Endothelial cell (in vitro differentiated cells): ENCODE measurements at regions not wholly inside any gene's neighbourhood (a gene's known extent, or its start where the extent isn't known, plus 50 kb on each side); places are given as distances from the start of the nearest gene placed in this dataset.

Experiments used
- DNase-seq: peaks from one replicate; pipeline ENCODE4 v3.0.0; 2021; ENCODE audit warnings: low spot score
- H3K27ac Mint-ChIP-seq: one replicate; pipeline ENCODE4 v1.8.0; 2021; ENCODE audit warnings: mixed read lengths, inconsistent platforms; ENCODE audit not compliant: unreplicated experiment
- H3K27me3 Mint-ChIP-seq: one replicate; pipeline ENCODE4 v1.8.0; 2021; ENCODE audit warnings: mild to moderate bottlenecking, moderate library complexity, mixed read lengths, inconsistent platforms; ENCODE audit not compliant: unreplicated experiment
- H3K36me3 Mint-ChIP-seq: one replicate; pipeline ENCODE4 v1.8.0; 2021; ENCODE audit warnings: mild to moderate bottlenecking, low read depth, mixed read lengths, inconsistent platforms; ENCODE audit not compliant: unreplicated experiment
- H3K4me1 Mint-ChIP-seq: one replicate; pipeline ENCODE4 v1.8.0; 2021; ENCODE audit warnings: mild to moderate bottlenecking, mixed read lengths, inconsistent platforms; ENCODE audit not compliant: unreplicated experiment
- H3K4me3 Mint-ChIP-seq: one replicate; pipeline ENCODE4 v1.8.0; 2021; ENCODE audit warnings: mild to moderate bottlenecking, mixed read lengths, inconsistent platforms; ENCODE audit not compliant: unreplicated experiment
- H3K9me3 Mint-ChIP-seq: one replicate; pipeline ENCODE4 v1.8.0; 2021; ENCODE audit warnings: mixed read lengths, inconsistent platforms; ENCODE audit not compliant: unreplicated experiment
- TF ChIP-seq, protein P1 (sequence below): fragments of 200-600 bp; sonication (generic); IDR thresholded peaks from one replicate; pipeline ENCODE4 v1.5.0; 2021; ENCODE audit warnings: antibody characterized with exemption; ENCODE audit not compliant: unreplicated experiment

DNA sequence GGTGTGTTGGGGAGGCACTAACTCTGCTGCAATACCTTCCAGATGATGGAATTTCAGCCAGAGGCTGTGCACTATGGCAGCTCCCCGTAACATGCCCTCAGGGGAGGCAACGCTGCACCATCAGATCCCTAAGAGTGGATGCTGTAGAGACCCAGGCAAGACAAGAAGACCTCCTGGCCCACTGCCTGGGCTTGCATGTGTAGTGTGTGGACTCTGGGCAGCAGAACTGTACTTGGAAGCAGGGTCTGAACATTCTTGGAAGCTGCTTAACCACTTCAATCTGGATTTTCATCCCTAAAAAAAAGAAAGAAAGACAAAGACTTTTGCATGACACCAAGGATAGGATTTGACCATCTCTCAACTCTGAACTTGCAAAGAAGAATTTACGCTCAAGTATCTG is 297.5 kb upstream of the NRP1 start:
- Mint-ChIP-seq H3K27me3 (no peaks in the 10 kb centered on the region), H3K4me3 (no peak overlapping the region), H3K36me3 (no peaks in the 10 kb centered on the region), H3K4me1 (peaks cover 3% of the 10 kb centered on the region), H3K27ac (no peak overlapping the region), H3K9me3 (no peaks in the 10 kb centered on the region)
- TF ChIP-seq, protein P1, sequence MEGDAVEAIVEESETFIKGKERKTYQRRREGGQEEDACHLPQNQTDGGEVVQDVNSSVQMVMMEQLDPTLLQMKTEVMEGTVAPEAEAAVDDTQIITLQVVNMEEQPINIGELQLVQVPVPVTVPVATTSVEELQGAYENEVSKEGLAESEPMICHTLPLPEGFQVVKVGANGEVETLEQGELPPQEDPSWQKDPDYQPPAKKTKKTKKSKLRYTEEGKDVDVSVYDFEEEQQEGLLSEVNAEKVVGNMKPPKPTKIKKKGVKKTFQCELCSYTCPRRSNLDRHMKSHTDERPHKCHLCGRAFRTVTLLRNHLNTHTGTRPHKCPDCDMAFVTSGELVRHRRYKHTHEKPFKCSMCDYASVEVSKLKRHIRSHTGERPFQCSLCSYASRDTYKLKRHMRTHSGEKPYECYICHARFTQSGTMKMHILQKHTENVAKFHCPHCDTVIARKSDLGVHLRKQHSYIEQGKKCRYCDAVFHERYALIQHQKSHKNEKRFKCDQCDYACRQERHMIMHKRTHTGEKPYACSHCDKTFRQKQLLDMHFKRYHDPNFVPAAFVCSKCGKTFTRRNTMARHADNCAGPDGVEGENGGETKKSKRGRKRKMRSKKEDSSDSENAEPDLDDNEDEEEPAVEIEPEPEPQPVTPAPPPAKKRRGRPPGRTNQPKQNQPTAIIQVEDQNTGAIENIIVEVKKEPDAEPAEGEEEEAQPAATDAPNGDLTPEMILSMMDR, result no peak
- DNase-seq, result no peak

DNA sequence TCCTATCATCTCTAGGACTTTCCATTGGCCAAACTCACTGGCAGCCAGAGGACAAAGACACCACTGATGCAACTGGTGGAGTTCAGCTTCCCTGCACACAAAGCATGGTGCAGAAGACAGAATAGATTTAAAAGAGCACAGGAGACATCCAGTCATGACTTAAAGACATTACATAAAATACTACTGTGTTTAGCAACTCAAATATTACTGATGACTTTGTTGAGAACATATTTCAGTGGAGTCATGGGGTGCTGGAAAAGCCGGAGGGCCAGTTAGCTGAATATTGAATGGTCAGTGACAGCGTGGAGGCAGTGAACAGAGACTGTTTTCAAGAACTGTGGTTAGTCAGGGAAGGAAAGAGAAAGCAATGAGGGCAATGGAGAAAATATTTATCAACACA is 296.3 kb upstream of the NRP1 start:
- Mint-ChIP-seq H3K36me3 (no peaks in the 10 kb centered on the region), H3K4me1 (peaks cover 3% of the 10 kb centered on the region), H3K9me3 (no peaks in the 10 kb centered on the region), H3K27me3 (no peaks in the 10 kb centered on the region), H3K4me3 (no peak overlapping the region), H3K27ac (no peak overlapping the region)
- TF ChIP-seq, protein P1, result no peak
- no peak for DNase-seq

DNA sequence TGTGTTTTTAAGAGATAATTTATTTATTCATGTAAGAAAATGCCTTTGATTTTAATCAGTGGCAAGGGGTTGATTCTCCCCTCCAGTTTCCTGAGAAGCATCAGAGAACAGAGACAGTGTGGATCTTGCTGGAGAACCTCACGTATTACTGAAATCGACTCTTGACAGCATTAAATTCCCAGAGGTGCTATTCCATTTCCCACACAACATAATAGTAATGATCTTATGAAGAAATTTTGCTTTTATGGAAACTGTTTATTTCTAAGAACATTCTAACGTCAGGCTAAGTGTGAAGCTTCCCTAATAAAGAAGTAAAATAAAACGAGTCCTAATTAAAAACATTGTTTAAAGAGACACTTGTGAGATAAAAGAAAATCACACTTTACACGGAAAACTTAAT is 293.1 kb upstream of the NRP1 start:
- H3K36me3 Mint-ChIP-seq, result no peaks in the 10 kb centered on the region
- H3K4me3 Mint-ChIP-seq, result no peak overlapping the region

DNA sequence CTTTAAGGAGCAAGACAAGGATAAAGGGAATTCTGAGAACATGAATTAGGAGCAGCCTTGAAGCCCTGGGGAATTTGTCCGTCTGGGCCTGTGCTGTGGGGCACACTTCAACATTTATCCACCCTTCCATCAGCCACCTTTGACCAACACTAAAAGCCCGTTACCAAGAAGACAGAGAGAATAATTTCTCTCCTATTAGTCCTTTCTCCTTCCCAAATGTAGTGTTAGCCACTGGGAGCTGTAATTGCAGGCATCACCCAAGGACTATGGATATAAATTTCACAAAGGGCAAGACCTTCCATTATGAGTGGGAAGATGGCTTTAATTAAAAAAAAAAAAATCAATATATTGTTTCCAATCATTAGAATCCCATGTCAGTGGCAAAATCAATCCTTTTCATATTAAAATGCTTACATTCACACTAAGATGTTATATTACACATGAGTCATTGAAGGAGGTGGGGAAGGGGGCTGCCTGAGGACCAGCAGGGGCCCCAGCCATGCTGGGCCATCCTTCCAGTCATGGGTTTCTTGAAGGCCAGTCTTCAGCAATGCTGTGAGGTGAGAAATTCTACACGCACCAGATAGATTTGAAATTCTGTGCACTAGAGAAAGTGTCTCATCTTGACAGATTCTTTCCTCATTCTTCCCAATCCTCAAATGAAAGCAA is 292.5 kb upstream of the NRP1 start:
- Mint-ChIP-seq H3K36me3 (no peaks in the 10 kb centered on the region), H3K27ac (no peak overlapping the region), H3K27me3 (no peaks in the 10 kb centered on the region), H3K9me3 (no peaks in the 10 kb centered on the region), H3K4me1 (peaks cover 3% of the 10 kb centered on the region), H3K4me3 (no peak overlapping the region)
- TF ChIP-seq, protein P1, result no peak
- no peak for DNase-seq

More for the DNA sequence above, 293.1 kb upstream of the NRP1 start:
- DNase-seq, result no peak
- H3K27ac Mint-ChIP-seq, result no peak overlapping the region
- H3K4me1 Mint-ChIP-seq, result peaks cover 3% of the 10 kb centered on the region
- no peaks in the 10 kb centered on the region for H3K27me3 Mint-ChIP-seq
- TF ChIP-seq, protein P1, result no peak
- H3K9me3 Mint-ChIP-seq, result no peaks in the 10 kb centered on the region

DNA sequence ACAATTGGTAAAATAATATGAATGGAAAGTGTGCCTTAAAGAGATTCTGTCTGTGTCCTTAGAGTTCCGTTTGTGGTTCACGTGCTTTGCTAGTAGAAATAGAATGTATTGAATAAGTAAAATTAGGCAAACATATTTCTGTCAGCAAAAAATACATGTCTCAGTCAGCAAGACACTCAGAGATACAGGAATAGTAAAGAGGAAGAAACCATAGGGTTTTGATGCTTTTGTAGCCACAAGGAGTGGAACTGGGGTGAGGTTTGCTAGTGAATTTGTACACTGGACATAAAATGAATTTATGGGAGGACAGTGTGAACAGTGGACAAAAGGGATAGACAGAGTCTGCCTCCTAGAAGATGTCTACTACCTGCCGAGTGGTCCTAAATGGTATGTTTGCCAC is 289.2 kb upstream of the NRP1 start:
- Mint-ChIP-seq H3K27me3 (no peaks in the 10 kb centered on the region), H3K4me1 (no peaks in the 10 kb centered on the region), H3K4me3 (no peak overlapping the region), H3K36me3 (no peaks in the 10 kb centered on the region), H3K27ac (no peak overlapping the region), H3K9me3 (no peaks in the 10 kb centered on the region)
- DNase-seq, result no peak
- TF ChIP-seq, protein P1, result no peak
